ENCODE measurements at regions not wholly inside any gene's neighbourhood (a gene's known extent, or its start where the extent isn't known, plus 50 kb on each side); places are given as distances from the start of the nearest gene placed in this dataset.

DNA sequence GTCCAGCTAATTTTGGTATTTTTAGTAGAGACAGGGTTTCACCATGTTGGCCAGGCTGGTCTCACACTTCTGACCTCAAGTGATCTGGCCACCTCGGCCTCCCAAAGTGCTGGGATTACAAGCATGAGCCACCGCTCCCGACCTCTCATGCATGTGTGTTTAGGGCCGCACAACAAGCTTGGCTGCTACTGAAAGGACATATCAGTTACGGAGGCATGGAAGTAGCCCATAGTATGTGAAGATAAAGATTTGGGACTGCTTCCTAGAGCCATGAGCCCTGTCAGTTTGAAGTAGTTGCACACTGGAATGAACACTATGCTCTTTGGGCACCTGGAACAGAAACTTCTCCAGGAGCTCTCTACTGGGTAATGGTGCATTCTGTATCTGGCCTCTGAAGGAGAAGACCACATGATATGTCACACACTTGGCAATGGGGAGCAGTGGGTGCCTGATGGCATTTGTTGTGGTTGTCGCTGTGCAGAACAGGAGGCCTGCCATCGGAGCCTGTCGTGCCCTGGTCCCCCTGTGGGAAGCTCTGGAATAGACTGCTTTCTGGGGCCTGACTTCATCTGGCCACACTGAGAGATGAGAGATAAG lies 144.7 kb upstream of the KIF26B start:
- Histone ChIP-seq H4K20me1 (replicated peaks; ENCODE audit: control insufficient read depth, extremely low read depth, insufficient read depth, low read length) (no peaks in the 10 kb centered on the region), H3K9ac (replicated peaks; ENCODE audit: extremely low read depth, insufficient read depth, low read length) (no peak overlapping the region), H3K27ac (ENCODE audit: insufficient read depth, low read depth, low read length) (no peak overlapping the region), H3K9me1 (replicated peaks; ENCODE audit: control insufficient read depth, extremely low read depth, insufficient read depth, low read length) (no peaks in the 10 kb centered on the region), H2AFZ (ENCODE audit: low read depth, low read length) (no peak overlapping the region), H3K4me2 (ENCODE audit: insufficient read depth, low read length) (no peak overlapping the region), H3K36me3 (ENCODE audit: control insufficient read depth in 2 of 2, extremely low read depth in 1 of 2, insufficient read depth in 2 of 2, low read length in 2 of 2) (no peaks in the 10 kb centered on the region), H3K79me2 (ENCODE audit: control insufficient read depth, insufficient read depth, low read length) (no peaks in the 10 kb centered on the region), H3K4me1 (ENCODE audit: control insufficient read depth, extremely low read depth, insufficient read depth, low read length) (no peaks in the 10 kb centered on the region), H3K27me3 (ENCODE audit: control insufficient read depth in 2 of 2, insufficient read depth in 2 of 2, low read length in 2 of 2) (no peaks in the 10 kb centered on the region), H3K4me3 (replicated peaks in 1 of 3; ENCODE audit: insufficient read depth in 1 of 3, low read depth in 1 of 3, low read length in 3 of 3) (no peak overlapping the region), H3K9me3 (replicated peaks; ENCODE audit: control insufficient read depth, insufficient read depth, low read length) (no peaks in the 10 kb centered on the region)
- TF ChIP-seq FOS (IDR thresholded peaks at IDR 0.05; ENCODE audit: borderline replicate concordance, insufficient read depth, low read length) (no peak), POLR2AphosphoS5 (IDR thresholded peaks at IDR 0.05; ENCODE audit: insufficient read depth, low read depth, low read length) (no peak), EZH2 (IDR thresholded peaks at IDR 0.05; ENCODE audit: borderline replicate concordance, low read depth, low read length, severe bottlenecking) (no peak), GATA2 (IDR thresholded peaks at IDR 0.05; ENCODE audit: insufficient read depth, insufficient read length, low read depth, low read length) (no peak), JUN (IDR thresholded peaks at IDR 0.05; ENCODE audit: borderline replicate concordance, insufficient read depth, insufficient read length, low read depth) (no peak), MYC (IDR thresholded peaks at IDR 0.05; ENCODE audit: low read depth, low read length) (no peak), POLR2A (IDR thresholded peaks at IDR 0.05; ENCODE audit: low read depth, low read length) (no peak)
- TF ChIP-seq, protein P1, sequence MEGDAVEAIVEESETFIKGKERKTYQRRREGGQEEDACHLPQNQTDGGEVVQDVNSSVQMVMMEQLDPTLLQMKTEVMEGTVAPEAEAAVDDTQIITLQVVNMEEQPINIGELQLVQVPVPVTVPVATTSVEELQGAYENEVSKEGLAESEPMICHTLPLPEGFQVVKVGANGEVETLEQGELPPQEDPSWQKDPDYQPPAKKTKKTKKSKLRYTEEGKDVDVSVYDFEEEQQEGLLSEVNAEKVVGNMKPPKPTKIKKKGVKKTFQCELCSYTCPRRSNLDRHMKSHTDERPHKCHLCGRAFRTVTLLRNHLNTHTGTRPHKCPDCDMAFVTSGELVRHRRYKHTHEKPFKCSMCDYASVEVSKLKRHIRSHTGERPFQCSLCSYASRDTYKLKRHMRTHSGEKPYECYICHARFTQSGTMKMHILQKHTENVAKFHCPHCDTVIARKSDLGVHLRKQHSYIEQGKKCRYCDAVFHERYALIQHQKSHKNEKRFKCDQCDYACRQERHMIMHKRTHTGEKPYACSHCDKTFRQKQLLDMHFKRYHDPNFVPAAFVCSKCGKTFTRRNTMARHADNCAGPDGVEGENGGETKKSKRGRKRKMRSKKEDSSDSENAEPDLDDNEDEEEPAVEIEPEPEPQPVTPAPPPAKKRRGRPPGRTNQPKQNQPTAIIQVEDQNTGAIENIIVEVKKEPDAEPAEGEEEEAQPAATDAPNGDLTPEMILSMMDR (IDR thresholded peaks at IDR 0.05; ENCODE audit: extremely low read depth in 1 of 2, insufficient read depth in 1 of 2, low read depth in 1 of 2, low read length in 2 of 2) = no peak
- TF ChIP-seq, protein P2, sequence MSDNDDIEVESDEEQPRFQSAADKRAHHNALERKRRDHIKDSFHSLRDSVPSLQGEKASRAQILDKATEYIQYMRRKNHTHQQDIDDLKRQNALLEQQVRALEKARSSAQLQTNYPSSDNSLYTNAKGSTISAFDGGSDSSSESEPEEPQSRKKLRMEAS (IDR thresholded peaks at IDR 0.05; ENCODE audit: insufficient read depth, insufficient read length) = no peak
- POLR2A ChIA-PET = no interaction called here
- CTCF ChIA-PET = interaction anchor here (0.7 kb wide), 1 partner anchor 1037 kb away, joined by 3 read pairs; no protein-coding TSS in a partner anchor
- dilution Hi-C loops (cut with MboI; ENCODE audit: extremely low pct_ligation_motif_present, low sequenced_read_pairs) (no loop called here), intact Hi-C loops (cut with micrococcal nuclease) (no loop called here)
- FAIRE-seq = no peak
- BruUV-seq (replicated peaks) = no TSS peak
- no peak for DNase-seq (ENCODE audit: low read depth, low spot score)
